ENCODE measurements at regions not wholly inside any gene's neighbourhood (a gene's known extent, or its start where the extent isn't known, plus 50 kb on each side); places are given as distances from the start of the nearest gene placed in this dataset.

DNA sequence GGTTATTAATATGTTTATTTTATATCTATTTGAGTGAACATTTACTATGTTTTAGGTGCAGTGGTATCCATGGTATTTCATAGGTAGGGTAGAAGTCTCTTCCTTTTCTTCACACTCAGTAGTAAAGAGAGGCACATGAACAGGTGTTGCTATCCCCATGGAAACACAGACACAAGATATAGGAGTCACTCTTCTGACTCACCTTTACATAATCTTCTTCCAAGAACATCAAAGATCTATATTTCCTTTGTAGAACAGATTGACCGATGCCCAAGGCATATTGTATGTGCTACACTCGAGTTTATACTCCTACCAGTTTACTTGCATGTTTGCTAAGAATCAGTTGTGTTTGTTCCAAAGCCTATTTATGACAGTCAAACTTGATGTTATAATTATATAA, 1997.4 kb downstream of the C4orf33 start:
- TF ChIP-seq, protein P1, sequence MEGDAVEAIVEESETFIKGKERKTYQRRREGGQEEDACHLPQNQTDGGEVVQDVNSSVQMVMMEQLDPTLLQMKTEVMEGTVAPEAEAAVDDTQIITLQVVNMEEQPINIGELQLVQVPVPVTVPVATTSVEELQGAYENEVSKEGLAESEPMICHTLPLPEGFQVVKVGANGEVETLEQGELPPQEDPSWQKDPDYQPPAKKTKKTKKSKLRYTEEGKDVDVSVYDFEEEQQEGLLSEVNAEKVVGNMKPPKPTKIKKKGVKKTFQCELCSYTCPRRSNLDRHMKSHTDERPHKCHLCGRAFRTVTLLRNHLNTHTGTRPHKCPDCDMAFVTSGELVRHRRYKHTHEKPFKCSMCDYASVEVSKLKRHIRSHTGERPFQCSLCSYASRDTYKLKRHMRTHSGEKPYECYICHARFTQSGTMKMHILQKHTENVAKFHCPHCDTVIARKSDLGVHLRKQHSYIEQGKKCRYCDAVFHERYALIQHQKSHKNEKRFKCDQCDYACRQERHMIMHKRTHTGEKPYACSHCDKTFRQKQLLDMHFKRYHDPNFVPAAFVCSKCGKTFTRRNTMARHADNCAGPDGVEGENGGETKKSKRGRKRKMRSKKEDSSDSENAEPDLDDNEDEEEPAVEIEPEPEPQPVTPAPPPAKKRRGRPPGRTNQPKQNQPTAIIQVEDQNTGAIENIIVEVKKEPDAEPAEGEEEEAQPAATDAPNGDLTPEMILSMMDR (IDR thresholded peaks at IDR 0.05), result no peak
- TF ChIP-seq POLR2A (IDR thresholded peaks at IDR 0.05), result no peak
